ENCODE measurements at regions not wholly inside any gene's neighbourhood (a gene's known extent, or its start where the extent isn't known, plus 50 kb on each side); places are given as distances from the start of the nearest gene placed in this dataset.

DNA sequence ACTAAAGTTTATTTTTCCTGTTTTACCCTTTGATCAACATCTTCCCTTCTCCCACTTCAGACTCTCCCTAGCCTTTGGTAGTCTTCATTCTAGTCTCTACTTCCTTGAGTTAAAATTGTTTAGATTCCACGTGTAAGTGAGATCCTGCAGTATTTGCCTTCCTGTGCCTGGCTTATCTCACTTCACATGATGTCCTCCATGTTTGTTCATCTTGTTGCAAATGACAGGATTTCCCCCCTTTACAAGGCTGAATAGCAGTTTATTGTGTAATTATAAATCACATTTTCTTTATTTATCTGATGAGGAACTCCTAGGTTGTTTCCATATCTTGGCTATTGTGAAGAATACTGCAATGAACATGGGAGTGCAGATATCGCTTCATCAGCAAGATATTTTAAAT is 461.7 kb downstream of the CHSY3 start:
- no peaks in the 10 kb centered on the region for H3K4me1 ChIP-seq (ENCODE audit: insufficient read depth, low read length, severe bottlenecking)
- no peak overlapping the region for H3K9ac ChIP-seq (ENCODE audit: low read length)
- no peaks in the 10 kb centered on the region for H3K9me2 ChIP-seq (ENCODE audit: low read depth, low read length)
- no peaks in the 10 kb centered on the region for H3K79me2 ChIP-seq (ENCODE audit: insufficient read depth, low read length)
- TF ChIP-seq EZH2 (IDR thresholded peaks at IDR 0.05; ENCODE audit: borderline replicate concordance, low read length) = no peak
- TF ChIP-seq, protein P1, sequence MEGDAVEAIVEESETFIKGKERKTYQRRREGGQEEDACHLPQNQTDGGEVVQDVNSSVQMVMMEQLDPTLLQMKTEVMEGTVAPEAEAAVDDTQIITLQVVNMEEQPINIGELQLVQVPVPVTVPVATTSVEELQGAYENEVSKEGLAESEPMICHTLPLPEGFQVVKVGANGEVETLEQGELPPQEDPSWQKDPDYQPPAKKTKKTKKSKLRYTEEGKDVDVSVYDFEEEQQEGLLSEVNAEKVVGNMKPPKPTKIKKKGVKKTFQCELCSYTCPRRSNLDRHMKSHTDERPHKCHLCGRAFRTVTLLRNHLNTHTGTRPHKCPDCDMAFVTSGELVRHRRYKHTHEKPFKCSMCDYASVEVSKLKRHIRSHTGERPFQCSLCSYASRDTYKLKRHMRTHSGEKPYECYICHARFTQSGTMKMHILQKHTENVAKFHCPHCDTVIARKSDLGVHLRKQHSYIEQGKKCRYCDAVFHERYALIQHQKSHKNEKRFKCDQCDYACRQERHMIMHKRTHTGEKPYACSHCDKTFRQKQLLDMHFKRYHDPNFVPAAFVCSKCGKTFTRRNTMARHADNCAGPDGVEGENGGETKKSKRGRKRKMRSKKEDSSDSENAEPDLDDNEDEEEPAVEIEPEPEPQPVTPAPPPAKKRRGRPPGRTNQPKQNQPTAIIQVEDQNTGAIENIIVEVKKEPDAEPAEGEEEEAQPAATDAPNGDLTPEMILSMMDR (IDR thresholded peaks at IDR 0.05; ENCODE audit: low read length) = no peak
- no peaks in the 10 kb centered on the region for H3K9me3 ChIP-seq (ENCODE audit: low read length)
- no peaks in the 10 kb centered on the region for H3K27me3 ChIP-seq (ENCODE audit: insufficient read depth, low read length)
- H3K27ac ChIP-seq (ENCODE audit: low read depth, low read length, poor library complexity, severe bottlenecking) = no peak overlapping the region
- no peaks in the 10 kb centered on the region for H3K36me3 ChIP-seq (ENCODE audit: insufficient read depth, low read length)
- H3K4me3 ChIP-seq (ENCODE audit: low read depth, low read length, poor library complexity, severe bottlenecking) = no peak overlapping the region
- H3F3A ChIP-seq (ENCODE audit: insufficient read depth, low read length) = no peaks in the 10 kb centered on the region
- H4K20me1 ChIP-seq (ENCODE audit: insufficient read depth, low read length) = no peaks in the 10 kb centered on the region
- H3K4me2 ChIP-seq (ENCODE audit: low read length) = no peak overlapping the region
- H2AFZ ChIP-seq (ENCODE audit: low read length) = no peak overlapping the region

DNA sequence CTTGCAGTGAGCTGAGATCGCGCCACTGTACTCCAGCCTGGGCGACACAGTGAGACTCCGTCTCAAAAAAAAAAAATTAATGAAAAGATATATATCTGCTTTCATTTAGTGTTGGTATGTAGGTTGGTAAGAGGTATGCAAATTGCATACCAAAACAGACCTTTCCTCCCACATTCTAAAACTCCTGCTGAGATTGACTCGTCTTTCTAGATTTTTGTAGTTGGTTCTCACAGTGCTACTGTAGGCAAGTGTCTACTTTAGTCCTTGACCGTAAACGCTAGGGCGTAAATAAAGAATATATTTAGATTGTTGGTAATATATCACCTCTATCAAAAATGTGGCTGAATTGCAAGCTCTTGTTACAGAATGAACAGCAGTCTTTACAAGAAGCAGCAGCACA is 445.9 kb downstream of the CHSY3 start:
- no peaks in the 10 kb centered on the region for H3K36me3 ChIP-seq (ENCODE audit: insufficient read depth, low read length)
- H3K4me2 ChIP-seq (ENCODE audit: low read length) = no peak overlapping the region
- H3K27ac ChIP-seq (ENCODE audit: low read depth, low read length, poor library complexity, severe bottlenecking) = no peak overlapping the region
- no peak overlapping the region for H3K4me3 ChIP-seq (ENCODE audit: low read depth, low read length, poor library complexity, severe bottlenecking)
- no peaks in the 10 kb centered on the region for H3K79me2 ChIP-seq (ENCODE audit: insufficient read depth, low read length)
- no peaks in the 10 kb centered on the region for H4K20me1 ChIP-seq (ENCODE audit: insufficient read depth, low read length)
- H3K9ac ChIP-seq (ENCODE audit: low read length) = no peak overlapping the region
- no peak for TF ChIP-seq EZH2 (IDR thresholded peaks at IDR 0.05; ENCODE audit: borderline replicate concordance, low read length)
- TF ChIP-seq, protein P1 (IDR thresholded peaks at IDR 0.05; ENCODE audit: low read length) = no peak
- no peaks in the 10 kb centered on the region for H3K4me1 ChIP-seq (ENCODE audit: insufficient read depth, low read length, severe bottlenecking)
- no peak overlapping the region for H2AFZ ChIP-seq (ENCODE audit: low read length)
- H3K9me3 ChIP-seq (ENCODE audit: low read length) = no peaks in the 10 kb centered on the region
- H3K9me2 ChIP-seq (ENCODE audit: low read depth, low read length) = no peaks in the 10 kb centered on the region
- H3K27me3 ChIP-seq (ENCODE audit: insufficient read depth, low read length) = no peaks in the 10 kb centered on the region
- H3F3A ChIP-seq (ENCODE audit: insufficient read depth, low read length) = no peaks in the 10 kb centered on the region

DNA sequence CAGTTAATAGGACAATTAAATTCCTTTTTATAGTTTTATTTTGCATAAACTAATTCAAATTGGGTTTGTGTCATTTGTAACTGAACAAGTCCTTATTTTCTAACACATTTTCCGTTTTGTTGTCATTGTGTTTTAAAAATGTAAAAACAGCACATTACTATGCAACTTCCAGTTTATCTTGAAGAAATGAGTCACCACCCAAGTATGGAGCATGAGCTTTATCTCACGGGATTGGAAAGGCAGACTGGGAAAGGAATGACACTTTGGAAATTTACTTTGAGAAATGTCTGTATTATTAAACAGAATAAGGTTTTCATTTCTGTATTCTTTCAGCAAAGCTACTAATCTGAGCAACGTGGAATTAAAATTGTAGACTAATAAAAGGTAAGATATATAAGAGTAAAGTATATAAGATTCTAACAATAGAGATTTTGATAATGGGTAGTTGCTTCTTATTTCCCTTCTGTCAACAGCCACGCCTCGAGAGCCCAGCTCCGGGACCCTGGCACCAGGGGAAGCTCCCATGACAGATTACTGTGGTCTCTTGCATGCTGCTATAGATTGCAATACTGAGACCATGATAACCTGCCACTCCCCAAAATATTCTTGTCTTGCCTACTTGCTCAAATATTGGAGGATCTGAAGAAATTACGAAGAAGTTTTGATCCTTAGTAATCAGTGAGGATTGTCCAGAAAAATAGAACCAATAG is 433.1 kb downstream of the CHSY3 start:
- Histone ChIP-seq H3K9me2 (ENCODE audit: low read depth, low read length) (no peaks in the 10 kb centered on the region), H3K27ac (ENCODE audit: low read depth, low read length, poor library complexity, severe bottlenecking) (no peak overlapping the region), H3F3A (ENCODE audit: insufficient read depth, low read length) (no peaks in the 10 kb centered on the region), H3K4me1 (ENCODE audit: insufficient read depth, low read length, severe bottlenecking) (no peaks in the 10 kb centered on the region), H4K20me1 (ENCODE audit: insufficient read depth, low read length) (no peaks in the 10 kb centered on the region), H3K79me2 (ENCODE audit: insufficient read depth, low read length) (no peaks in the 10 kb centered on the region), H3K4me3 (ENCODE audit: low read depth, low read length, poor library complexity, severe bottlenecking) (no peak overlapping the region), H3K9ac (ENCODE audit: low read length) (no peak overlapping the region), H3K9me3 (ENCODE audit: low read length) (no peaks in the 10 kb centered on the region), H2AFZ (ENCODE audit: low read length) (no peak overlapping the region), H3K36me3 (ENCODE audit: insufficient read depth, low read length) (no peaks in the 10 kb centered on the region), H3K4me2 (ENCODE audit: low read length) (no peak overlapping the region), H3K27me3 (ENCODE audit: insufficient read depth, low read length) (no peaks in the 10 kb centered on the region)
- TF ChIP-seq, protein P1 (IDR thresholded peaks at IDR 0.05; ENCODE audit: low read length) = no peak
- TF ChIP-seq EZH2 (IDR thresholded peaks at IDR 0.05; ENCODE audit: borderline replicate concordance, low read length) = no peak
